Umbilical cord (tissue), 1 donor: ENCODE measurements at regions not wholly inside any gene's neighbourhood (a gene's known extent, or its start where the extent isn't known, plus 50 kb on each side); places are given as distances from the start of the nearest gene placed in this dataset.
"Not testable (repeated sequence)": the region's sequence is repeated elsewhere in the genome, so short reads cannot be mapped to it uniquely, and the experiment has no call there.

ENCODE experiments used
- DNase-seq: peaks from one replicate; pipeline ENCODE4 v3.0.0-alpha.2; 2015; ENCODE audit warnings: low spot score

GRCh38 chr5:145658435-145658834 is 176.7 kb downstream of the PRELID2 start:
- no peak for DNase-seq

GRCh38 chr5:145652700-145653099 is 182.4 kb downstream of the PRELID2 start:
- not testable (repeated sequence) for DNase-seq

- not testable (repeated sequence) for DNase-seq
Measured at GRCh38 chr5:145647137-145647536, 188.0 kb downstream of the PRELID2 start.

- not testable (repeated sequence) for DNase-seq
Measured at GRCh38 chr5:145643214-145643613, 191.9 kb downstream of the PRELID2 start.

- no peak for DNase-seq
Measured at GRCh38 chr5:145637396-145637795, 197.7 kb downstream of the PRELID2 start.

- DNase-seq = no peak
Measured at GRCh38 chr5:145636371-145636770, 198.8 kb downstream of the PRELID2 start.

GRCh38 chr5:145633474-145633873 is 201.7 kb downstream of the PRELID2 start:
- no peak for DNase-seq

- no peak for DNase-seq
Measured at GRCh38 chr5:145632701-145633100, 202.4 kb downstream of the PRELID2 start.

- DNase-seq = no peak
Measured at GRCh38 chr5:145629047-145629446, 206.1 kb downstream of the PRELID2 start.

GRCh38 chr5:145628525-145628924 is 206.6 kb downstream of the PRELID2 start:
- DNase-seq = no peak

- no peak for DNase-seq
Measured at GRCh38 chr5:145619806-145620310, 215.3 kb downstream of the PRELID2 start.

GRCh38 chr5:145616739-145617138 is 218.4 kb downstream of the PRELID2 start:
- DNase-seq = not testable (repeated sequence)

GRCh38 chr5:145598983-145599382 is 236.2 kb downstream of the PRELID2 start:
- peak; percentile 27 for DNase-seq

- DNase-seq = peak; percentile 65
Measured at GRCh38 chr5:145598184-145598583, 237.0 kb downstream of the PRELID2 start.

- peak; percentile 18 for DNase-seq
Measured at GRCh38 chr5:145591578-145591977, 243.6 kb downstream of the PRELID2 start.

GRCh38 chr5:145589063-145589462 is 246.1 kb downstream of the PRELID2 start:
- DNase-seq = peak; percentile 18

- DNase-seq = peak; percentile 74
Measured at GRCh38 chr5:145588558-145588957, 246.6 kb downstream of the PRELID2 start.

- DNase-seq = no peak
Measured at GRCh38 chr5:145588113-145588512, 247.0 kb downstream of the PRELID2 start.

- peak; percentile 95 for DNase-seq
Measured at GRCh38 chr5:145587710-145588109, 247.4 kb downstream of the PRELID2 start.

- peak; percentile 34 for DNase-seq
Measured at GRCh38 chr5:145587308-145587672, 247.9 kb downstream of the PRELID2 start.

GRCh38 chr5:145586661-145587307 is 248.4 kb downstream of the PRELID2 start:
- peak; percentile 8 for DNase-seq

- peak; percentile 44 for DNase-seq
Measured at GRCh38 chr5:145585443-145586148, 249.5 kb downstream of the PRELID2 start.

GRCh38 chr5:145579301-145579700 is 255.8 kb downstream of the PRELID2 start:
- DNase-seq = no peak
